Peyer's patch (tissue), 4 donors: ENCODE measurements at regions not wholly inside any gene's neighbourhood (a gene's known extent, or its start where the extent isn't known, plus 50 kb on each side); places are given as distances from the start of the nearest gene placed in this dataset.

Experiments
- POLR2A ChIP-seq, 2 donors: fragments of 450-650 bp; IDR thresholded peaks; one replicate each; pipeline ENCODE4 v1.5.1; 2017; ENCODE audit warnings: antibody characterized with exemption in 2 of 2, mild to moderate bottlenecking in 2 of 2, moderate library complexity in 2 of 2
- TF ChIP-seq, protein P1 (sequence below), 6 experiments: fragments of 450-650 bp in 4 of 6; fragments of 200-600 bp in 2 of 6; sonication (generic) in 1 of 6; IDR thresholded peaks; one replicate each; pipeline ENCODE4 v1.5.1; 2017 to 2019; ENCODE audit warnings: antibody characterized with exemption in 6 of 6, mild to moderate bottlenecking in 3 of 6, moderate library complexity in 1 of 6

DNA sequence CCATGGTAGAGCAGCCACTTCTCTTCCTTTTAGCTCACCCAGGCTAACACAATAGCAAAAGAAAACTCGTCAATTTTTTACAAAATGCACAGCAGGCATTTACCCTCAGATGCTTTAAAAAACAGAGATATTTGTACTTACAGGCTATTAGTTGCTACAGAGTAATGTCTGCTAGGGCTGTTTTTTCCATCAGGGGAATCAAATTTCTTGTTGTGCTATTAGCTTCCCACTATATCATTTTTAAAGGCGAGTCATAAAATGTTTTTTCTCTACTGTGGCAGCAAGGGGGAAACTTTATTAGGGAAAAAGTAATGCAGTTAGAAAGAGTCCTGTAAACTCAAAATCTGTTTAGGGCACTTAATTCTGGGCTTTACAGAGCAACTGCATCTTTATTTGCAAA, 277.9 kb upstream of the THSD7B start:
- TF ChIP-seq, protein P1, sequence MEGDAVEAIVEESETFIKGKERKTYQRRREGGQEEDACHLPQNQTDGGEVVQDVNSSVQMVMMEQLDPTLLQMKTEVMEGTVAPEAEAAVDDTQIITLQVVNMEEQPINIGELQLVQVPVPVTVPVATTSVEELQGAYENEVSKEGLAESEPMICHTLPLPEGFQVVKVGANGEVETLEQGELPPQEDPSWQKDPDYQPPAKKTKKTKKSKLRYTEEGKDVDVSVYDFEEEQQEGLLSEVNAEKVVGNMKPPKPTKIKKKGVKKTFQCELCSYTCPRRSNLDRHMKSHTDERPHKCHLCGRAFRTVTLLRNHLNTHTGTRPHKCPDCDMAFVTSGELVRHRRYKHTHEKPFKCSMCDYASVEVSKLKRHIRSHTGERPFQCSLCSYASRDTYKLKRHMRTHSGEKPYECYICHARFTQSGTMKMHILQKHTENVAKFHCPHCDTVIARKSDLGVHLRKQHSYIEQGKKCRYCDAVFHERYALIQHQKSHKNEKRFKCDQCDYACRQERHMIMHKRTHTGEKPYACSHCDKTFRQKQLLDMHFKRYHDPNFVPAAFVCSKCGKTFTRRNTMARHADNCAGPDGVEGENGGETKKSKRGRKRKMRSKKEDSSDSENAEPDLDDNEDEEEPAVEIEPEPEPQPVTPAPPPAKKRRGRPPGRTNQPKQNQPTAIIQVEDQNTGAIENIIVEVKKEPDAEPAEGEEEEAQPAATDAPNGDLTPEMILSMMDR (IDR thresholded peaks at IDR 0.05): no peak
- no peak for TF ChIP-seq POLR2A (IDR thresholded peaks at IDR 0.05)
